ENCODE measurements at regions not wholly inside any gene's neighbourhood (a gene's known extent, or its start where the extent isn't known, plus 50 kb on each side); places are given as distances from the start of the nearest gene placed in this dataset.
"Not testable (repeated sequence)": the region's sequence is repeated elsewhere in the genome, so short reads cannot be mapped to it uniquely, and the experiment has no call there.

DNA sequence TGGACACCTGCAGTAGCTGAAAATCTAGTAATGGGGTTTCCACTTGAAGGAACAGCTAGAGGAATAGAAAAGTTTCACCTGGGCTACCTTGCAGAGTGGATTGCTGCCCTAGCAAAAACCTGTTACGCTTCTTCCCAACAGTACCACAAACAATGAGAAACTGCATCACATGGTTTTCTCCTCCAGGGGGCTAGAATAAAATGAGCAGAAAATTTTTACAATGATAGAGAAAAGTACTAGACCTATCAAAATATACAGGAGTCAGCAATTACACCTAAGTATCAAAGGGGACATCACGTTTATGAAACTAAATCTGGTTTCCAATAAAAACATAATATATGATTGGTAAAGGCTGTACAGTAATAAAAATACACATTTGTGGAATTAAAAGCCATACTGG is 423.1 kb upstream of the PITX2 start:
- DNase-seq = no peak

DNA sequence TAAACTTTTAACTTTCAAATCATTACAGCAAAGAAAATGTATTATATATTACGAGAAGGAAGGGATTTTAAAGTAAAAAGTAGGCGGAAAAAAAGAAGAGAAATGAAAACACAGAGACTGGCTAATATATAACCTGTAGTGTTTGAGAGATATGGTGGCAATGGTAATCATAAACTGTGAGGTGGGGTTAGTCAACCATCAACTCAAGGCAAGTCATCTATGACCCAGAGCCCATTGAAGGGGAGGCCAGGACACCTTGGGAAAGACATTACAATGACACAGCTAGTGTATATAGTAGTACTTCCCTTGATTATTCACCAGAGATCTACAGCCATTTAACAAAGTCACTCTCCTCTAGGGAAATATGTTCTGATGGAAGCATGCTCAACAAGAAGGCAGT is 423.9 kb upstream of the PITX2 start:
- no peak for DNase-seq

DNA sequence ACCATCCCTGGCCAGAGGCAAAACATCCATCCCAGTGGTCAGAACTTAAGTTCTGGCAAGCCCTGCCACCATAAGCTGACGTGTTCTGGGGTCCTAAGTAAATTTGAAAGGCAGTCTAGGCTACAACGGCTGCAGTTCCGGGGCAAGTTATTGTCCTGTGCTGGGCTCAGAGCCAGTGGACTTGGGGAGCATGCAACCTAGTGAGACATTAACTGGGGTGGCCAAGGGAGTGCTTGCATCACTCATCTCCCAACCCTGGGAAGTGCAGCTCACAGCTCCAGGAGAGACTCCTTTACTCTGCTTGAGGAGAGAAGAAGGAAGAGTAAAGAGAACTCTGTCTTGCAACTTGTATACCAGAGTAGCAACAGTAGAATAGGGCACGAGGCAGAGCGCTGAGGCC is 425.4 kb upstream of the PITX2 start:
- no peak for DNase-seq

DNA sequence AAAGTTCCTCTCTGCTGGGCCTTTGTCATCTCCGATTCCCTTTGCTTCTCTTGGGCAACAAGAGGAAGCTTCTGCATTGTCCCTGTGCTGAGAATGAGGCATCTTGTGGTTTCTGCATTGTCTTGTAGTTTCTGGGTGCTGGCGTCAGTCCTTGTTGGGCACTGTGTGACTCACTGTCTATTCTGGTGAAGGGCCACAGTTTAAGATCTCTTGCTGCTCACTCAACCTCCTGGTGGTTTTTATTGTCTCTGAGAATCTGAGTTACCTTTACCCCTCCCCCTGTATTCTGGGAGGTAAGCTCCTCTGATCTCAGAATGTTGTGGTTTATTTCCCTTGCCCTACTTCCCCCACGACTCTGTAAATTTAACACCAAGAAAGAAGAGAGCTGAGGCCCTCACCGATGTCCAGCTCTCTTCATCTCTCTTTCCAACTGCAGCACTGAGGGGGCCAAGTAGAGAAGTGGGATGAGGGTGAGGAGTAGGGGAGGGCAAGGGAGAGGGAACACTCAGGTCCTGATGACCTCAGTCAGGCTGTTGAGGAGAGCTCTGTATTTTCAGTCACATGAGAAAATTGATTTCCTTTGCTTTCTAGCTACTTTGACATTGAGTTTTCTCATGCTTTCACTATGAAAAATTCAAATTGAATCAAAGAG is 441.6 kb upstream of the PITX2 start:
- no peak for DNase-seq

DNA sequence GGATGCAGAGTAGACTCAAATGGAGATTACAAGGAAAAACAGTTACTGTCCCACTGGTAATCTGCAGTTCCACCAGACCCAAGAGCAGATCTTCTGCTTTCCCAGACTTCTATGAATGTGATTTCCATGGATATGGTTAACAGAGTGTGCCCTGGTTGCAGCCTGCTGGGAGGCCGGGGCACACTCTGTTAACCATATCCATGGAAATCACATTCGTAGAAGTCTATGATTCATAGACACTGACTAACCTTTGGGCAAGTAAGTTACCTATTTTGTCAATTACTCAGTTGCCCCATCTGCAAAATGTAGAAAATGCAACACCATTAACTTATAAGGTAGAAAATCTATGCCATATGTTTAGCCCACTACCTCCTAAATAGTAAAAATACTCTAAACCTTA is 443.1 kb upstream of the PITX2 start:
- no peak for DNase-seq

DNA sequence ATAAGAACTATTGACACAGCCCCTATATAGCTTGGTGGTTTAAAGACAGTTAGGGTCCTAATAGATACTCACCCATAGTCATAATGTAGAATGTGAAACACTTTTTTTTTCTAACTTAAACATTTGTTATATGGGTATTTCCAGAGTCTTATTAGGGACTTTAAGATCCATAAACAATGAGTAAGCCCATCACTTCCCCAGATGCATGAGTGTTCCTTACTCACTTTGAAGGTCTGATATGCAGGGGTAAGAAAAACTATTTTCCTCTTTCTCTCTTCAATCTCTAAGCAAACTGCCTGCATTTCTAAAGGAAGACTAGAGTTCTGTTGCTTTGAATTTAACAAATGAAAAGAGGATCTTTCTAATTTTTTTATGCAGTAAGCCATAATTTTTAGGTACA is 443.6 kb upstream of the PITX2 start:
- DNase-seq = no peak

DNA sequence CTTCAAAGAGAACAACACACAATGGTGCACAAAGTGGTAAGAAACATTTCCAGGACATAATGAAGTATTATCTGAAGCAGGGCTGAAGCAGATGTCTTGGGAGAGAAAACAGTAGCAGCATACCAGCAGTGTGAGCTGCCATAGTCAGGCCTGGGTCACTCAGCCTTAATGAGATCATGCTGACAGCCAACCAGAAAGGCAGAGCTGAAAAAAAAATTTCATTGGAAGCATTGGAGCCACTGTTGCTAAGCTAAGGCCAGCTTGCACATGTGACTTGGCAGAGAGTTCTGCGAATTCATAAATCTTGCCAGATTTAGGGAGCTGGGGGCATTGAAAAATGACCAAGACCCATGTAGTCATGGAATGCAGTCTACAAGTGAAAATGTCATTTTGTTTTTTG is 444.0 kb upstream of the PITX2 start:
- no peak for DNase-seq

DNA sequence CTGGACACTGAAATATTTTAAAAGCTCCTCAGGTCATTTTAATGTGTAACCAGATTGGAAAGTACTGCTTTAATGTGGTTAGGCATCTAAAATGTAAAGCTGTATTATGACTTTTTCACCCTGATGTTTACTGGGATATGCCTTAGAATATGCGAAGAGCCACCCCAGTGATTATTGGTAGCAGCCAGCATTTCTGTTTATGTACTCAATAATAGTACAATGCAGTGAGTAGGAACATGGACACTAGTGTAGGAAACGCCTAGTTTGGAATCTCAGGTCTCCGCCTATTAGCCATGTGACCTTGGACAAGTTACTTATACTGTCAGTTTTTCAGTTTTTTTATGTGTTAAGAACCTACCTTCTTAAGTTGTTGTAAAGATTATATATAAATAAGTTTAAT is 446.0 kb upstream of the PITX2 start:
- DNase-seq = no peak

DNA sequence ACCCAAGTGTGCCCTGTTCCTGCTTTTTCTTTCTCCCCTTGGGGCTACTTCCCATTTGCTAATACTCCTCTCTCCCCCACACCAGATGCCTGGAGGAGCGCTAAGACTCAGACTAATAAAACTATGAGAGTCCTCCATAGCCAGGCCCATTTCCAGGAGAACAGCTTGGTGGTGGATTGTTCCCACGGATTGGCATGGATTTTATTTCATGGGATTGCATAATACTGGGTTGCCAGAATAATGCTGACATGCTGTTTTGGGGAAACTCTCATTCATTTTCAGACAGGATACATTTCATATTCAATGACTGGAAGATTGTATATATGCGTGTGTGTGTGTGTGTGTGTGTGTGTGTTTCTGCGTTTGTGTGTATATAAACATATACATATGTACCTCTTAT is 447.5 kb upstream of the PITX2 start:
- no peak for DNase-seq

DNA sequence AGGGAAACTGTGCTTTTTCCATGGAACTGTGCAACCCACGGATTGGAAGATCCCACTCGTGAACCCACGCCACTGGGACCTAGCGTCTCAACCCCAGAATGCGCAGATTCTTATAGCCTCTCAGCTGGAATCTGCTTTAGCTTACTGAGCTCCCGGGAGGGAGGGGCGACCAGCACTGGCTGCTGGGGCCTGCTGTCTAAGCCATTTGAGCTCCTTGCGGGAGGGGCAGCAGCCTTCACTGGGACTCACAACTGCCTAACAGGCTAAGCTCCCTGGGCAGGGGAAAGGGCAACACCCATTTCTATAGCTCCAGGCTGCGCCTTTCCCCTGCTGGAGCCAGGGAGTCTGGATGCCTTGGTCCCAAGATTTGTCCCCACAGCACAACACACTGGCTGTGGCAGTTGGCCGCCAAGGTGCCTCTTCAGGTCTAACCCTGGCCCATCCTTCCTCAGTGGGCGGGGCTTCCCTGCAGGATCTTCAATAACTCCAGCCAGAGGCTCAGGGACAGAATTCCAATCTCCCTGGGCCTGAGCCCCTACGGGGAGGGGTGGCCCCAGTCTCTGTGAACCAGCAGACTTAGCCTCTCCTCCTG is 451.7 kb upstream of the PITX2 start:
- no peak for DNase-seq

DNA sequence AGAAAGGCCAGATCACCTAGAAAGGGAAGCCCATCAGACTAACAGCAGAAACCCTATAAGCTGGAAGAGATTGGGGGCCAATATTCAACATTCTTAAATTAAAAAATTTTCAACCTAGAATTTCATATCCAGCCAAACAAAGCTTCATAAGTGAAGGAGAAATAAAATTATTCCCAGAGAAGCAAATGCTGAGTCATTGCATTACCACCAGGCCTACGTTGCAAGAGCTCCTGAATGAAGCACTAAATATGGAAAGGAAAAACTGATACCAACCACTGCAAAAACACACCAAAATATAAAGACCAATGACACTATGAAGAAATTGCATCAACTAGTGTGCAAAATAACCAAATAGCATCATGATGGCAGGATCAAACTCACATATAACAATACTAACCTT is 453.4 kb upstream of the PITX2 start:
- DNase-seq = not testable (repeated sequence)

DNA sequence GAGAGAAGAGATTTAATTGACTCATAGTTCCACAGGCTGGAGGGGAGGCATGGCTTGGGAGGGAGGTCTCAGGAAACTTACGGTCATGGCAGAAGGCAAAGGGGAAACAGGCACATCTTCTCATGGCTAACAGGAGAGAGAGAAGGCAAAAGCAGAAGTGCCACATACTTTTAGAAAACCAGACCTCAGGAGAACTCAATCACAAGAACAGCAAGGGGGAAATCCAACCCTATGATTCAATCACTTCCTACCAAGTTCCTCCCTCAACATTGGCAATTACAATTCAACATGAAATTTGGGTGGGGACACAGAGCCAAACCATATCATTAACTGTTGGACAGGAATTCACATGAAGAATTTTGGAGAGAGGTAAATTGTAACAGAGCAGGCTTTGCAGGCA is 485.3 kb upstream of the PITX2 start:
- no peak for DNase-seq

DNA sequence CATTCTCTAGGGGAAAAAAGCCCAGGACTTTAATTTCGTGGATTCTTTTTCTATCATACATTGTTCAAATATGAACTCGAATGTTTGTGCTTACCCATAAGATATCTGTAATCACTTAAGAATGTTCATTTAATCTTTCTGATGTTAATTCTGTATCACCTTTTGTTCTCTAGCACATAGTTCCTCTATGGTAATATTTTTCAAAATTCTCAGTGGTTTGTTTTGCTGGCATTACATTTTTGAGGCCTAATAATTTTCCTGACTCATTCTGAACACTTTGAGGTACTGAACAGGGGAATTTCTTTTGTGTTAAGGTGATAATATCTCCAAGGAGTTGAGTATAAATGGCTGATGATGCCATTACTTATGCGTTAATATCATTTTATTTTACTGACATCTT is 490.7 kb upstream of the PITX2 start:
- DNase-seq = no peak

DNA sequence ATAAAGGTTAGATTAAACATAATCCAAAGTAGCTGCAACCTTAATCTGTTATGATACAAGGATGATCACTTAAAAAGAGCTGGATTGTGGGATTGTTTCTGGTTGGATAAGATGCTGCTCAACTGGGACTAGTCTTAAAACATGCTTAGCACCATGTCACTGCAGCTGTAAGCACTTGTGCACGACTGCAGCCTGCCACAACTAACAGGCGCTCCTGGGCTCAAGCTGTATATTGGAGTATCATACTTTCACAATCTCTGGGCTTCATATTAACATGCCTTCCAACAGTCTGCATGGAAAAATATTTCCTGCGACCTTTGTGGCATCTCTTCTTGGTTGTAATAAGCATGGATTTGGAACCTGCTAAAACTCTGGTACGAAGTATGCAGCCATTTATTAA is 493.0 kb upstream of the PITX2 start:
- DNase-seq = no peak

DNA sequence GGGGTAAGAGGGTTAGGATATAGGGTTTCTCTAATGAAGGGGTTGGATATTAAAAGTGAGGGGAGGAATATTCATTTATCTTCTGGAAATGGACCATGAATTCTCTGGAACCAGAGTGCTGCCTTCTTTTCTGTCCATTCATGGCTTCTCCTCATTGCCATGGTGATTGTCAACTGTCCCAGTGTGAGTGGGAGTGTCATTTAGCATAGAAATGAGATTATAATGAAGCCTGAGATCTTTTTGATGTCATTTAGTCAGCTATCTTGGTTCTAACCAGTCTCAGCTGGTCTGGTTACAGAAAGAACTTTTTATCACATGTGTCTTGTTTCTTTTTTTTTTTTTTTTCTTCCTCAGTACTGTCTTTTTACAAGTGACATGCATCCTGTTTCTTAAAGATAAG is 497.3 kb upstream of the PITX2 start:
- no peak for DNase-seq

DNA sequence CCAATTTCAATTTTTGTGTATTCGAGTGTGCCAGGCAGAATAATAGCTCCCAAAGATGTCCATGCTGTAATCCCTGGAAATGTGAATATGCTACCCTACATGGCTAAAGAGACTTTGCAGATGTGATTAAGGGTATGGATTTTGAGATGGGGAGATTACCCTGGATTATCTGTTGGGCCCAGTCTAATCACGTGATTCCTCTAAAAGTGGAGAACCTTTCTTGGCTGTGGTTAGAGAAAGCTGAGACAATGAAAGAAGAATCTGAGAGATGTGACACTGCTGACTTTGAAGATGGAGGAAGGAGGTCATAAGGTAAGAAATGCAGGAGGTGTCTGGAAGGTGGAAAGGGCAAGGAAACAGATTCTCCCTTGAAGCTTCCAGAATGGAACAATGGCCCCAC is 503.5 kb upstream of the PITX2 start:
- DNase-seq = no peak

DNA sequence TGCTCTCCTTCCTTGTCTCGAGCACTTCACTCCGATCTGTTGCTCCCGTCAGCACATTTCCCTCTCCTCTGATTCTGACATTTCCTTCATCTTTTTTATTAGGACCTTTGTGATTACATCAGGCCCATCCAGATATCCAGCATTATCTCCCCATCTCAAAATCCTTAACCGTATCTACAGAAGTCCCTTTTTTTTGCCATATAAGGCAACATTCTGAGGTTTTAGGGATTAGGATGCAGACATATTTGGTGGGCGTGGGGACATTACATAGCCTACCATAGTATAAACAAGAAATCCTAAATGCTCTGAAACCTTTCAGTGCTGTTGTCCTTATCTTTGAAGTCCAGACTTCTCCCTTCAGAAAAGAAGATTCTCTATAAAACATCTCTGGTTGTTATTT is 505.0 kb upstream of the PITX2 start:
- no peak for DNase-seq

DNA sequence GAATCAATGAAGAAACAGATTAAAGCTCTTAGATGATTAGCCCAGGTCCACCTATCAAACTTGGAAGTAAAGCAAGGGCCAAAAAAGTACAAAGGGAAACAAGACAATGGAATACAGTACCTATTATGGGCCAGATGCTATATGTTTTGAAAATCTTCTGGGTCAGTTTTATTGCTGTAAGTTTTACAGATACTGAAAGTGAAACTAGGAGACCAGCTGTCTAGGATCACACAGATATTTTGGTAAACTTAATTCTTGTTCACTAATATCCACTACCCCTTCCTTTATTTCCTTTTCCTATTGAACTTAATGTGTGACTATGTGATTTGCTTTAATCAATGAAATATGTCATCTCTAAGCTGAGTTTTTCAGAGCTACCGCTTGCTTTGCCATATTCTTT is 505.4 kb upstream of the PITX2 start:
- no peak for DNase-seq

DNA sequence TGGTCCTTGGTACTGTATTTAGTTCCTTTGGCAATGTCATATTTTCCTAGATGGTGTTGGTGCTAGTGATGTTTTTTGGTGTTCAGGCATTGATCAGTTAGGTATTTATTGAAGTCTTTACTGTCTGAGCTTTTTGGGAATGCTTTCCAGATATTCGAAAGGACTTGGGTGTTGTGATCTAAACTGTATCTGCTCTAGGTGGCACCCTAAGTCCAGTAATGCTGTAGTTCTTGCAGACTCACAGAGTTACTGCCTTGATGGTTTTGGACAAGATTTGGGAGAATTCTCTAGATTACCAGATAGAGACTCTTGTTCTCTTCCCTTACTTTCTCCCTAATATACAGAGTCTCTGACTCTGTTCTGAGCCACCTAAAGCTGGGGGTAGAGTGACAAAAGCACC is 513.6 kb upstream of the PITX2 start:
- no peak for DNase-seq

DNA sequence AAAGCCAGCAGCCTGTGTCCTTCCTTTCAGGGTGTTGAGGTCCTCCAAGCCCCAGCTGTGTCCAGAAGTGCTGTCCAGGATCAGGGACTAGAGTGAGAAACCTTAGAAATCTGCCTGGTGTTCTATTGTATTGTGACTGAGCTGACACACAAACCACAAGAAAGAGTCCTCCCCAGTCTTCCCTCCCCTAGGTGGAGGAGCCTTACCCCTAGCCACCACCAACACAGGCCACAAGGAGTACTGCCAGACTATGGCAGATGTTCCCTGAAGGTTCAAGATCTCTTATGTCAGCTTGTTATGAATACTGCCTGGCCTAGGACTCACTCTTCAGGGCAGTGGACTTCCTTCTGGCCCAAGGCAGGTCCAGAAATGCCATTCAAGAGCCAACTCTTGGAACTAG is 514.1 kb upstream of the PITX2 start:
- no peak for DNase-seq

DNA sequence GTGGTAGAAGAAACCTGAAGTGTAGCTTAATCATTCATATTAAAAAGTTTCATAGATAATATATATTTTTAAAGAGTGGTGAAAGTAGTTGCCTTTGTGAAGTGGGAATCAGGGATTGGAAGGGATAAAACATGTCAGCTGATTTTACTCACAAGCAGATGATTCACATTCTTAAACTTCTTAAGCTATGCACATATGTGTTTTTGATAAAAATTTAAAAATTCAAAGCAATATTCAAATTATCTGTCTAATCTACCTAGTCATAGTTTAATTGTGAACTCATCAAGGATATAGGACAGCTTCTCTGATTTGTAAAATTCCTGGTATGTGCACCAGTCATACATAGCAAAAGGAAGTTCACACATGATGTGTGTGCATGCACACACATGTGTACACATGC is 520.6 kb upstream of the PITX2 start:
- no peak for DNase-seq

DNA sequence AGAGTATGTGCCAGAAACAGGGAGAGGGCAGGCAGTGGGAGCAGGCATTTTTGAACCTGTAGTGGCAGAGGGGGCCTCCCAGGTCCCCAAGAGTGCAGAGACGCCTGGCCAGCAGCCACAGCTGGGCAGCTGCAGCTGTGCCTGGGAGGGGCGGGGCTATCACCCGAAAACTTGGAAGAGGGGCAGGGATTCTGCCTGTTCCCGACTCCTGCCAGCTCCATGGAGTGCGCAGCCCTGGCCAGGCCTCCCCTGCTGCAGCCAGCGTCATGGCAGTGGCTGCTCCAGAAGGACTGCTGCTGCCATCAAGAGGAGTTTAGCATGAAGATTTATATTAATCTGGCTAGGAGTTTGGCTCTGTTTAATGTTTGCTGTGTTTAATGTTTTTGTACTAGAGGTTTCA is 532.1 kb upstream of the PITX2 start:
- DNase-seq = no peak

DNA sequence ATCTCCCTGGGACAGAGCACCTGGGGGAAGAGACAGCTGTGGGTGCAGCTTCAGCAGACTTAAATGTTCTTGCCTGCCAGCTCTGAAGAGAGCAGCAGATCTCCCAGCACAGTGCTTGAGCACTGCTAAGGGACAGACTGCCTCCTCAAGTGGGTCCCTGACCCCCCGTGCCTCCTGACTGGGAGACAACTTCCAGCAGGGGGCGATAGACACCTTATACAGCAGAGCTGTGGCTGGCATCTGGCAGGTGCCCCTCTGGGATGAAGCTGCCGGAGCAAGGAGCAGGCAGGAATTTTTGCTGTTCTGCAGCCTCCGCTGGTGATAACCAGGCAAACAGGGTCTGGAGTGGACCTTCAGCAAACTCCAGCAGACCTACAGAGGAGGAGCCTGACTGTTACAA is 541.7 kb upstream of the PITX2 start:
- DNase-seq = not testable (repeated sequence)

DNA sequence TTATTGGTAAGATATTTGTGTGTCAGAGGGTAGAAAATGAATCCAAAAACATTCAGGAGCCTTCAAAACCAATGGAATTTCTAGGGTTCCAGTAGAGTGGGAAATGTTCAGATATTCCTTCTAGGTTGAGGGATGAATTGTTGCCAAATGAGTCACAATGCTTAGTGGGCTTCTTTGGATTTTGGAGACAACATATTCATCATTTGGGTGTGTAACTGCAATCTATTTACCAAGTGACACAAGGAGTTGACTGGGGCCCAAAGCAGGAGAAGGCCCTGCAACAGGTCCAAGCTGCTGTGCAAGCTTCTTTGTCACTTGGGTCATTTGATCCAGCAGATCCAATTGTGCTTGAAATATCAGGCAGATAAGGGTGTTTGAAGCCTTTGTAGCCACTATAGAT is 551.5 kb upstream of the PITX2 start:
- DNase-seq = no peak

DNA sequence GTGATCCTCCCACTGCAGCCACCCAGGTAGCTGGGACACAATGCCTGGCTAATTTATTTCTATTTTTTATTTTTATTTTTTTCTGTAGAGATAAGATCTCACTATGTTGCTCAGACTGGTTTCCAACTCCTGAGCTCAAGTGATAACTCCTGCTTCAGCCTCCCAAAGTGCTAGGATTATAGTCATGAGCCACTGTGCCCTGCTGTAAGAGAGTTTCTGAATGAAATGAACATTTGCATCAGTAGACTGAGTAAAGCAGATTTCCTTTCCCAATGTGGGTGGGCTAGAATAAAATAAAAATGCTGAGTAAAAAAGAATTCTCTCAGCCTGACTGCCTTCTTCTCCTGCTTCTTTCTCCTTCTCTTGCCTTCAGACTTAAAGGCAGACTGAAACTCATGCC is 555.4 kb upstream of the PITX2 start:
- no peak for DNase-seq

DNA sequence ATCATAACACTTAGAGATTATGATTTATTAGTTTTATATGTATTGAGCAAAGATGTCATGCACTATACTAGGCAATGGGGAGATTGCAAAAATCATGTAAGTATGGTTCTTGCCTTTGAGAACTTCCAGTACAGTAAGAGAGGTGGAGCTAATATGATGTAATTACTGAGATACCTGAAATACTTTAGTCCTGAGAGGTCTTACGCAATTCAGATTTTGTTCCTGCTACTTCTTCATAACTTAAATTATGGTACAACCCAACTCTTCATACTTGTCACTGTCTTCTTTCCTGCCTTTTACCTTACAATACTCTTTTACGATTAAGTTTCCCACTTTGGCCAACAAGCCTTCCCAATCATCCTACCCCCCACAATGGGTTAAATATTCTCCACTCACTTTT is 564.2 kb upstream of the PITX2 start:
- DNase-seq = no peak
